HG02973 (cell line): ENCODE measurements at regions not wholly inside any gene's neighbourhood (a gene's known extent, or its start where the extent isn't known, plus 50 kb on each side); places are given as distances from the start of the nearest gene placed in this dataset.

ENCODE experiments used
- ATAC-seq: cut with Tn5 transposase; IDR thresholded peaks from one replicate; pipeline ENCODE4 v1.9.1; 2021; ENCODE audit warnings: moderate library complexity; ENCODE audit not compliant: unreplicated experiment

GRCh38 chr15:39320886-39321285 is 260.0 kb upstream of the THBS1 start:
- ATAC-seq: no peak

GRCh38 chr15:39321977-39322376 is 258.9 kb upstream of the THBS1 start:
- ATAC-seq: no peak

- no peak for ATAC-seq
These were observed 257.7 kb upstream of the THBS1 start for GRCh38 chr15:39323157-39323556.

DNA sequence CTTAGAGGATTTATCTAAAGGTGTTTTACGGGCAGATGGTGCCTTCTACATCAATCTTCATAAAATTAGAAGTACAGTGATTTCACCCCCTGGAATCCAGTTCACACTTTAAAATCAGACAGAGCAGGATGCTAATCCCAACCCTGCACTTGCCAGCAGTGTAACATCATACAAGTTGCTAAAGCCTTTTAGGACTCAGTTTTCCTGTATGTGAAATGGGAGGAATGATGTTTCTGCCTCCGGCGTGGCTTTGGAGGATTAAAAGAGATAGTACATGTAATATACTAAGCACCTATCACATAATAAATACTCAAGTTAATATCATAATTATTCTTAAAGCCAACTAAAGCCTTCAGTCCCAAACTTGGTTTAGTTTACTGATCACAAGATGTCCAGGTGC is 257.2 kb upstream of the THBS1 start:
- ATAC-seq: no peak

- no peak for ATAC-seq
These were observed 254.4 kb upstream of the THBS1 start for GRCh38 chr15:39326306-39326975.

DNA sequence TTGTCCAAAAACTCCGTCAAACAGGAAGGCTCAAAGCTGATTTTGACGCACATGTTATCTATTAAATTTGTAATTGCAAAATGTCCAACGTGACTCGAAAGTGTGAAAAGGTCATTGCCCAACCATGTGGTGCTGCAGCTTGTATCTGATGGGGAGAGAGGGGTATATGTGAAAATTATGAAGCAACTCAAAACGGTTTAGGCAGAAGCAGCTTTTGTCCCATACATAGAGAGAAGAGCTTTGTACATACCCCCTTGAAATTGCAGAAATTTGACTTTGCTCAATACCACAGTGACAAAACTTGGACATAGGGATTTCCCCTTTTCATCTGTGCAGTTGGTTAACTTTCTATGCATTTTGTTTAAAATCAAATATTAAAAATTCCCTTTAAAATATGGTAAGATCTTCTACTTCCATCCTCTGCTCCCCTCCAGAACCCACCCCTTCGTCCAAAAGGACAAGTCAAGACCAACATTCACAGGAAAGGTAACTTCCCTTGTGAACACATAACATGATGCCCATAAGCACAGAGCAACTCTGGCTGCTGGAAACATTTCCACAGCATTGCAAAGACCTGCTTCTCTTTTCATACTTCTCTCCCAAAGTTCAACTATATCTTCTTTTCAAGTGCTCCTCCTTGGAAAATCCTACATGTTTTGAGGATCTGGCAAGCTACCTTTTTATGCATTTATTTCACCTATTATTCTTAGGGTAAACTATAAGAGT is 253.7 kb upstream of the THBS1 start:
- no peak for ATAC-seq

- ATAC-seq: no peak
These were observed 250.8 kb upstream of the THBS1 start for GRCh38 chr15:39330061-39330460.

DNA sequence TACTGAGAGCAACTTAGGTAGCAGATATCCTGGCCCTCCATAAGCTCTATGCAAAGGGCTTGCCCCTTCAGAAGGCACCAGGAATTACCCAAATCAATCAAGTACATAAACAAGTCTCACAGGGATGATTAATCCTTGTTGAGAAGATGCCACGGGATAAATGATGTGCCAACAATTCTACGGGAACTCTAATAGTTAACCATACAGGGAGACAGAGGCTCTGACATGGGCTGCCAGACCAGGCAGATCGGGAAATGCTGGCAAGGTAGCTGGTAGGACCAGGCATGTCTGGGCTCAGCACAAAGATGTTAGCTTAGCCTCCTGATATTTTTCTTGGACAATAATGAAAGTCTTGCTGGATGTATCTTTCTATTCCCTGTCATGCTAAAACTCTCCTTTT is 249.3 kb upstream of the THBS1 start:
- ATAC-seq: no peak

GRCh38 chr15:39332846-39333245 is 248.0 kb upstream of the THBS1 start:
- ATAC-seq: no peak

- no peak for ATAC-seq
These were observed 247.5 kb upstream of the THBS1 start for GRCh38 chr15:39333393-39333792.

GRCh38 chr15:39333896-39334295 is 247.0 kb upstream of the THBS1 start:
- no peak for ATAC-seq

DNA sequence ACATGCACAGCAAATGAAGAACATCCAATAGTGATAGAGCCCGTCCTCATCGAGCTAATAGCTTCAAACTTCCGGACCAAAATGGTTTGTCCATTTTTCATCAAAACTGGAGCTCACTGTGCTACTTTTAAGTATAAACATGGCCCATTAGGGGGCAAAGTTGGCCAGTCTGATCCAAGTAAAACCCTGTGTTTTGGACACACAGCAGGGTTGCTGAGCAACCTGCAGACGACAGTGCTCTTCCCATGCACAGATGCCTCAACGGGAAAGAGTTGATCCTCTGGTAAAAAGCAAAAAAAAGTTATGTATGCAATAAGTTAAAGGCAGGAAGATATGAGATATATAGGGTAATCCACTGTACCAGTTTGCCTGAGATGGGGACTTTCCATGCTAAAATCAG is 244.0 kb upstream of the THBS1 start:
- ATAC-seq: no peak

DNA sequence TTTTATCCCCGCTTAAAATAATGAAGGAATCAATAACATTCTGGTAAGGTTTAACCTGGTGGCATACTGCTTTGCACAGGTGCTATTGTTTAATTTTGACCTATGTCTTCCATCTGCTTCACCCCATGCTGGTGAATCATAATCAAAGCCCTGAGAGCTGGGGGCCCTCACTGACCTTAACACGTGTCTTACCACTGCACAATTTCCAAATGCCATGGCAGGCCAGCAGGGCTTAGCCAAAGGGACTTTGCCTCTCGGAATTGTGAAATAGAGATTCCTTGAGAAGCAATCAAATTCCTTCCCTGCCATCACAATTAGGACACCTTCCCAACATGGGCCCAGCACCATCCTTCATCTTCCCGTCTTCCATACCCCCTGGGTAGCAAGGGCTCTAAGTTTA is 242.6 kb upstream of the THBS1 start:
- ATAC-seq: no peak

DNA sequence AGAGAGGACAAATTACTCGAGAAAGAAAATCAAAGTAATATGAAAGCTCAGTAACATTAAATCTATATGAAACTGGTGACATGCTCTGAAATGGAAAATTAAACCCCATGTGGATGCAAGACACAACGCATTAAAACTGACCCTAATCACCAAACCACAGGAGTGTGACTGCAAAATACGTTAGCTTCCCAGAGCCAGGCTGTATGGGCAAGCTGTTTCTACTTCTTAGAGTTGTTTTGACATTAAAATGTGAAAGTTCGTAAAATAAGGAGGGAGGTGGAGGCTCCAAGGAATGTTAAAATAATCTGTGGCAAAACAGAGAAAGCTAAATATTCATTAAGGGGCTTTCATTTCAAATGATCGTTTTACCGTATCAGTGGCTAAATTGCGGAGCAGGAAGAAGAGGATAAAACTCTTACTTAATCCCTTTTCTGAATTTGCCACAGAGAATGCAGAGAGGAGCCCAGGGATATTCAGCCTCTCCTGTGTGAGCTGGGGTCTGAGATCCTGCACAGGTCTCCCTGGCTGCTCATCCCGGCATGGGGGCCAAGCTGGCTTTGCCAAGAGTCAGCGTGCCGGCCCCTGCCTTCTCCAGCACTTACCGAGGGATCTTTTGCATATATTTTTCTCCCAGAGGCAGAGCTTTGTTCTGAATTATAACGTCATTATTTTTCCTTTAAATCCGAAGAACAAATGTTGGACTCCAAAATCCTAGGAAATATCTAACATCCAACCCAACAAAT is 239.8 kb upstream of the THBS1 start:
- no peak for ATAC-seq

GRCh38 chr15:39344662-39345141 is 236.2 kb upstream of the THBS1 start:
- ATAC-seq: no peak

GRCh38 chr15:39345176-39345575 is 235.7 kb upstream of the THBS1 start:
- ATAC-seq: no peak

- ATAC-seq: no peak
These were observed 233.4 kb upstream of the THBS1 start for GRCh38 chr15:39347453-39347852.

DNA sequence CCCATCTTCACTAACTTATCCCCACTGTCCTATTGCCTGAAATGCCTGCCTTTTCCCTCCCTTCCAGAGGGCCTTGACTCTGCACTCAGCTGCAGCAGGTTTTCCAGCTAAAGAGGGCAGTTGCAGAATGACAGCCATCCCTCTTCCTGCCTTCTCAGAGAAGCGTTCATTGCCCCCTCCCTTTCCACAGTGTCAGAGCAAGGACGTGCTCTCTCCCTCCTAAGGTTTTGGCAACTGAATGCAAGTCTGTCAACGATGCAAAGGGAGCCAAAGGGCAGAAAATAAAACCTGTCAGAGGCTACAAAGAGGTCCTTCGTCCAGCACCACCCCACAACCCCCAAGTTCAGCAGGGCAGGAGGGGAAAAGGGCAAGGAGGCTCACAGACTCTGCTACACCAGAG is 230.1 kb upstream of the THBS1 start:
- ATAC-seq: no peak

DNA sequence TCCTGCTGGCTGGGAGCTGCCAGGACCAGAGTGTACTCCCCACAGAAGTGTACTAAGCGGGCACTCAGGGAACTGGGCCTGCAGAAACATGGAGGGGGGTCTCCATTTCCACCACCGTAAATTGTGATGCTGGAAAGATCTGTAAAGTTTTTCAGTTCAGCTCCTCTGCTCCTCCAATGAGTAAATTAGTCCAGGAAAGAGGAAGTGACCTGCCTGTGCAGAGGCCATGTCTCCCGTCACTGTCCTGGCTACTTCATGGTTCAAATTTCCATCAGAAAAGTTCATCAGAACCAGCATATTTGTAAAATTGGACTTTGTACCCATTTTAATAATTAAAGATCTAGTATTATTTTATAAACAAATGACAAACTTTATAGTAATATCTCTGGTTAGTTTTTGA is 226.7 kb upstream of the THBS1 start:
- no peak for ATAC-seq

DNA sequence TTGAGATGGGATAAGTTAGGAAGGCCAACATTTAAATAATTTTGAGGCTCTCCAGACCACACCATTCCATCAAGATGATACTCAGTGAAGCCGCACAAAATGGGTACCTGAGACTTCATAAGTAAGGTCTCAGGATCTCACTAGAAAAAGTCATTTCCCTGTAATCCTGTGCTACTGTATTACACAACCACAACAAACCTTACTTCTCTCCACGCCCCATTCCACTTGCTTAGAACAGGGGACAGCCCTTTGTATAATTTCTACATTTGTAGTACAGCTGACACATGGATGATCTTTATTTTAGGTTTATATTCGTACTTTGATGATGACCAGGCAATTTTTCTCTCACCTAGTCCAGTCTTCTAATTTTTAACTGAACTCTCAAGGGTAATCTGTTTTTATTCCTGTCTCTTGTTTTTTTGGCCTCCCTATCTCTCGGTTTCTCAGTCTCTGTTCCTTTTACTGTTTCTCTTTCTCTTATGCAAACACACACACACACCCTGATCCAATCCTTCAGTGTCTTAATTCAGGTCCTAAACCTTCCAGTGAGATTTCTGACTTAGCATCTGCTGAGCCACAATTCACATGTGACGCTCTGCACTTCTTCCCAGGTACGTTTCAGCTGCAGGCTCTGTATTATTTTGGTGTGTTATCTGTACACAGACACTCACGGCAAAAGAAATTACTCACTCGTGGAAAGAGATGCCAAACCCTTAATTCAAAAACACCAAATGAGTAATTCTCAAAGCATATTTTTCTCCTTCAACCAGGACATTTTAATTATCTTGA is 223.2 kb upstream of the THBS1 start:
- no peak for ATAC-seq

GRCh38 chr15:39358441-39359041 is 222.3 kb upstream of the THBS1 start:
- ATAC-seq: no peak
